ENCODE measurements at regions not wholly inside any gene's neighbourhood (a gene's known extent, or its start where the extent isn't known, plus 50 kb on each side); places are given as distances from the start of the nearest gene placed in this dataset.

GRCh38 chr14:30317729-30318128, 241.2 kb upstream of the G2E3 start:
- TF ChIP-seq POLR2A (IDR thresholded peaks at IDR 0.05) (no peak), CTCF (IDR thresholded peaks at IDR 0.05) (no peak)
